KMS-11 (cell line): ENCODE measurements at regions not wholly inside any gene's neighbourhood (a gene's known extent, or its start where the extent isn't known, plus 50 kb on each side); places are given as distances from the start of the nearest gene placed in this dataset.

Source experiments
- H2AFZ ChIP-seq: fragments of 200-600 bp; sonication (generic); 2 replicates; pipeline ENCODE4 v1.6.1; 2016; ENCODE audit warnings: antibody characterized with exemption, mixed run types, low read depth
- H3K27ac ChIP-seq: fragments of 200-600 bp; sonication (generic); 2 replicates; pipeline ENCODE4 v1.6.1; 2016; ENCODE audit warnings: mild to moderate bottlenecking, mixed run types
- H3K27me3 ChIP-seq: fragments of 200-600 bp; sonication (generic); 2 replicates; pipeline ENCODE4 v1.6.1; 2017; ENCODE audit warnings: mild to moderate bottlenecking, low read depth, mixed run types, moderate library complexity; ENCODE audit not compliant: insufficient read depth
- H3K36me3 ChIP-seq: fragments of 200-600 bp; sonication (generic); 2 replicates; pipeline ENCODE4 v1.6.1; 2017; ENCODE audit warnings: mild to moderate bottlenecking, mixed run types; ENCODE audit not compliant: insufficient read depth
- H3K4me1 ChIP-seq: fragments of 200-600 bp; sonication (generic); 2 replicates; pipeline ENCODE4 v1.6.1; 2016; ENCODE audit warnings: mild to moderate bottlenecking, low read depth, mixed run types; ENCODE audit not compliant: poor library complexity, severe bottlenecking
- H3K4me2 ChIP-seq: fragments of 200-600 bp; sonication (generic); 2 replicates; pipeline ENCODE4 v1.7.0; 2016; ENCODE audit warnings: mild to moderate bottlenecking, mixed run types
- H3K4me3 ChIP-seq: fragments of 200-600 bp; sonication (generic); IDR thresholded peaks from 2 replicates; pipeline ENCODE4 v1.6.1; 2017; ENCODE audit warnings: low read depth, low read length, mixed read lengths; ENCODE audit not compliant: insufficient read depth
- H3K79me2 ChIP-seq: fragments of 200-600 bp; sonication (generic); 2 replicates; pipeline ENCODE4 v1.6.1; 2016; ENCODE audit warnings: low read depth, mixed run types; ENCODE audit not compliant: insufficient read depth
- H3K9ac ChIP-seq: fragments of 200-600 bp; sonication (generic); 2 replicates; pipeline ENCODE4 v1.6.1; 2016; ENCODE audit warnings: mild to moderate bottlenecking, mixed run types
- H4K20me1 ChIP-seq: fragments of 200-600 bp; sonication (generic); 2 replicates; pipeline ENCODE4 v1.6.1; 2016; ENCODE audit warnings: mild to moderate bottlenecking, mixed run types; ENCODE audit not compliant: insufficient read depth
- TF ChIP-seq, protein P1 (sequence below): fragments of 200-600 bp; sonication (generic); conservative IDR thresholded peaks from 2 replicates; pipeline ENCODE4 v1.6.1; 2017; ENCODE audit warnings: low read depth, mild to moderate bottlenecking, antibody characterized with exemption, low read length, moderate library complexity, mixed read lengths

DNA sequence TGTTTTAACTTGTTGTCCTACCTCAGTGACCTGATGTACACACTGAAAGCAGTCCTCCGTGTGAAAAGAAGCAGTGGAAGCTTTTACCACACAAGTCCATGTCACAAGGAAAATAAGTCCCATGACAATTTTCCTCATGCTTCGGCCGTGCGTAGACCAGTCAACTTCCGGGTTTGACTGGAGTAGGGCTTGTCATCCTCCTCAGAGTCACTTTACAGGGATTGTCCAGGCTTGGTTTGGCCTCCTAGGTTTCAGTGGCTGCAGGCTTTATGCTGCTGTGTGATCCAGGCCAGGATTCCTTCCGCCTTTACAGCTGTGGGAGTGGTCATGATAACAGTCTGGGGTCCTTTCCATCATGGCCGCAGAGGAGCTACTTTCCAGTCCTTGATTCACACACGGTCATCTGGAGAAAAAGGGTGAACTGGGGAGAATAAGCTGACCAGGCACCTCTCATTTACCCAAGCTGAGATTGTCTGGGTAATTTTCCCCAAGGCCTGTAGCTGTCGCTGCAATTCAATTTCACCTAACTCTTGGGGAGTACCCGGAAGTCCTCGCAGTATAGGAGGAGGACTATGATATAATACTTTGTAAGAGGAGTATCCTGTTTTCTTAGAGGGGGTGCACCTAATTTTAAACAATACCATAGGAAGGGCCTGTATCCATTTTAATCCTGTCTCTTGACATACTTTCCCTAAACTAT, 206.1 kb upstream of the KLF8 start:
- H3K79me2 ChIP-seq: no peaks in the 10 kb centered on the region
- no peaks in the 10 kb centered on the region for H3K4me1 ChIP-seq
- no peaks in the 10 kb centered on the region for H3K27me3 ChIP-seq
- no peak overlapping the region for H3K4me3 ChIP-seq
- no peak overlapping the region for H2AFZ ChIP-seq
- H4K20me1 ChIP-seq: no peaks in the 10 kb centered on the region
- TF ChIP-seq, protein P1, sequence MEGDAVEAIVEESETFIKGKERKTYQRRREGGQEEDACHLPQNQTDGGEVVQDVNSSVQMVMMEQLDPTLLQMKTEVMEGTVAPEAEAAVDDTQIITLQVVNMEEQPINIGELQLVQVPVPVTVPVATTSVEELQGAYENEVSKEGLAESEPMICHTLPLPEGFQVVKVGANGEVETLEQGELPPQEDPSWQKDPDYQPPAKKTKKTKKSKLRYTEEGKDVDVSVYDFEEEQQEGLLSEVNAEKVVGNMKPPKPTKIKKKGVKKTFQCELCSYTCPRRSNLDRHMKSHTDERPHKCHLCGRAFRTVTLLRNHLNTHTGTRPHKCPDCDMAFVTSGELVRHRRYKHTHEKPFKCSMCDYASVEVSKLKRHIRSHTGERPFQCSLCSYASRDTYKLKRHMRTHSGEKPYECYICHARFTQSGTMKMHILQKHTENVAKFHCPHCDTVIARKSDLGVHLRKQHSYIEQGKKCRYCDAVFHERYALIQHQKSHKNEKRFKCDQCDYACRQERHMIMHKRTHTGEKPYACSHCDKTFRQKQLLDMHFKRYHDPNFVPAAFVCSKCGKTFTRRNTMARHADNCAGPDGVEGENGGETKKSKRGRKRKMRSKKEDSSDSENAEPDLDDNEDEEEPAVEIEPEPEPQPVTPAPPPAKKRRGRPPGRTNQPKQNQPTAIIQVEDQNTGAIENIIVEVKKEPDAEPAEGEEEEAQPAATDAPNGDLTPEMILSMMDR: no peak
- H3K9ac ChIP-seq: no peak overlapping the region
- no peak overlapping the region for H3K4me2 ChIP-seq
- H3K27ac ChIP-seq: no peak overlapping the region
- no peaks in the 10 kb centered on the region for H3K36me3 ChIP-seq

DNA sequence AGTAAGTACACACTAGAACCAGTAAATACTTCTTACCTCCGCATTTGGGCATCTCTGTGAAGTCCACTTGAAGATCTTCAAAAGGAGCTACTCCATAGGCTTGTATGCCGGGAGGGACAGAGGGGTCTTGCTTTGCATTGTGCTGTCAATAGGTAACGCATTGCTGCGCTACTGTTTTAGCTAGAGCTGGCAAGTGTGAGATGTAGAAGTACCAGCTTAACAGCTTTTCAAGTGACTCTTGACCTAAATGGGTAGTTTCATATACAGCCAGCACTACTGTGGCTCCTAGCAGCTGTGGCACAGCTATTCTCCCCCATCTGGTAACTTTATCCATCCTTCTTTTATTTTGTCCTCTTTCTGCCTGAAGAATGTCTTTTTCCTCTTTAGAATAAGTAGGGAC, 205.3 kb upstream of the KLF8 start:
- no peak overlapping the region for H3K27ac ChIP-seq
- H3K4me3 ChIP-seq: no peak overlapping the region
- no peak overlapping the region for H2AFZ ChIP-seq
- no peak overlapping the region for H3K4me2 ChIP-seq
- no peaks in the 10 kb centered on the region for H3K36me3 ChIP-seq
- H3K79me2 ChIP-seq: no peaks in the 10 kb centered on the region
- no peaks in the 10 kb centered on the region for H3K27me3 ChIP-seq
- H3K4me1 ChIP-seq: no peaks in the 10 kb centered on the region
- no peaks in the 10 kb centered on the region for H4K20me1 ChIP-seq
- TF ChIP-seq, protein P1: no peak
- no peak overlapping the region for H3K9ac ChIP-seq

- no peaks in the 10 kb centered on the region for H3K79me2 ChIP-seq
- H3K4me3 ChIP-seq: no peak overlapping the region
- no peaks in the 10 kb centered on the region for H4K20me1 ChIP-seq
Observed at GRCh38 chrX:56029188-56029587, 203.0 kb upstream of the KLF8 start.

DNA sequence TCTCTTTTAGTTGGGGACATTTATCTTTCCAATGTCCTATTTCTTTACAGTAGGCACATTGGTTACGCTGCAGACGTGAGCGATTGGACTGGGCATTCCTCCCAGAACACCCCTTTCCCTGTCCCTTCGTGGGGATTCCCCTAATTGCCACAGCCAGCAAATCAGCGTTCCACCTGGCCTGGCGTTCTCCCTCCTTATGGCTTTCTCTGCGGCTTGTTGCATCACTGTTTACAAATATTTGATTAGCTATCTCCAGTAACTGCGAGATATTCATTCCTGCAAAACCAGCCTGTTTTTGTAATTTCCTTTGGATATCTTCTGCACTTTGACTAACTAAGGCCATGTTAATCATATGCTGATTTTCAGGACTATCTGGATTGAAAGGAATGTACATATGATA, 202.5 kb upstream of the KLF8 start:
- H3K4me2 ChIP-seq: no peak overlapping the region
- H3K27me3 ChIP-seq: no peaks in the 10 kb centered on the region
- no peak overlapping the region for H2AFZ ChIP-seq

More at GRCh38 chrX:56029188-56029587, 203.0 kb upstream of the KLF8 start:
- Histone ChIP-seq H3K4me2 (no peak overlapping the region), H3K27ac (no peak overlapping the region), H3K27me3 (no peaks in the 10 kb centered on the region), H3K4me1 (no peaks in the 10 kb centered on the region), H2AFZ (no peak overlapping the region), H3K36me3 (no peaks in the 10 kb centered on the region), H3K9ac (no peak overlapping the region)
- TF ChIP-seq, protein P1: no peak

More for the DNA sequence above, 202.5 kb upstream of the KLF8 start:
- TF ChIP-seq, protein P1: no peak
- no peaks in the 10 kb centered on the region for H4K20me1 ChIP-seq
- H3K4me1 ChIP-seq: no peaks in the 10 kb centered on the region
- H3K27ac ChIP-seq: no peak overlapping the region
- H3K9ac ChIP-seq: no peak overlapping the region
- no peak overlapping the region for H3K4me3 ChIP-seq
- H3K36me3 ChIP-seq: no peaks in the 10 kb centered on the region
- H3K79me2 ChIP-seq: no peaks in the 10 kb centered on the region
